ENCODE measurements at regions not wholly inside any gene's neighbourhood (a gene's known extent, or its start where the extent isn't known, plus 50 kb on each side); places are given as distances from the start of the nearest gene placed in this dataset.

DNA sequence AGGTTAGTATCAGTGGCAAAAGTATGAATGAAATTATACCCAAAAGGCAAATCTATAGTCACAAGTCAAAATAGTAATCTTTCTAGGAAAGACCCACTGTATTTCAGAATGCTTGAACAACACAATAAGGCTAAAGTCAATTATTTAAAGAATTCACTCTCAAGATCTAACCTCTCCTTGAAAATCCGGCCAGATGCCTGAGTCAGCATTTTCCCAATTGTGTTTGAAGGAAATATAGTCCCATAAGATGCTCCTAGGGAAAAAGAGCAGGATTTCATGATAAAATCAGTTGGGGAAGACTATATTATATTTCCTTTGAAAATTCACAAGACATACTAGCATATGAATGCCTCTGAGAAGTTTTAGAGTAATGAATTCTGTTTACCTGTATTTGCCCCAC lies 1075.0 kb downstream of the GRM8 start:
- H3K36me3 Mint-ChIP-seq: no peaks in the 10 kb centered on the region
- Histone ChIP-seq H3K4me3 (replicated peaks in 1 of 3; ENCODE audit: low read depth in 2 of 3, low read length in 3 of 3) (no peak overlapping the region), H4K20me1 (ENCODE audit: insufficient read depth, low read length) (no peaks in the 10 kb centered on the region), H2AFZ (ENCODE audit: insufficient read depth, low read depth, low read length, poor library complexity, severe bottlenecking) (no peak overlapping the region), H3K27ac (ENCODE audit: low read depth in 1 of 2, low read length in 2 of 2) (no peak overlapping the region), H3K27me3 (ENCODE audit: control insufficient read depth in 2 of 2, insufficient read depth in 2 of 2, low read length in 2 of 2) (no peaks in the 10 kb centered on the region), H3K36me3 (replicated peaks in 1 of 2; ENCODE audit: control insufficient read depth in 1 of 2, insufficient read depth in 2 of 2, low read length in 2 of 2) (no peaks in the 10 kb centered on the region), H3K9me3 (replicated peaks in 1 of 2; ENCODE audit: control insufficient read depth in 1 of 2, insufficient read depth in 1 of 2, low read length in 2 of 2) (peaks cover 0 to 11% of the 10 kb centered on the region in 2 donors), H3K4me1 (ENCODE audit: control insufficient read depth in 1 of 2, insufficient read depth in 2 of 2, low read length in 2 of 2) (no peaks in the 10 kb centered on the region), H3K79me2 (ENCODE audit: insufficient read depth, low read length) (no peaks in the 10 kb centered on the region), H3K4me2 (replicated peaks; ENCODE audit: extremely low read depth, low read length, poor library complexity, severe bottlenecking) (no peak overlapping the region), H3K9ac (ENCODE audit: insufficient read depth, low read length, poor library complexity, severe bottlenecking) (no peak overlapping the region)
- WGBS (ENCODE audit: insufficient coverage): no CpG with 5 or more reads among the region's 1 CpG
- TF ChIP-seq, protein P1, sequence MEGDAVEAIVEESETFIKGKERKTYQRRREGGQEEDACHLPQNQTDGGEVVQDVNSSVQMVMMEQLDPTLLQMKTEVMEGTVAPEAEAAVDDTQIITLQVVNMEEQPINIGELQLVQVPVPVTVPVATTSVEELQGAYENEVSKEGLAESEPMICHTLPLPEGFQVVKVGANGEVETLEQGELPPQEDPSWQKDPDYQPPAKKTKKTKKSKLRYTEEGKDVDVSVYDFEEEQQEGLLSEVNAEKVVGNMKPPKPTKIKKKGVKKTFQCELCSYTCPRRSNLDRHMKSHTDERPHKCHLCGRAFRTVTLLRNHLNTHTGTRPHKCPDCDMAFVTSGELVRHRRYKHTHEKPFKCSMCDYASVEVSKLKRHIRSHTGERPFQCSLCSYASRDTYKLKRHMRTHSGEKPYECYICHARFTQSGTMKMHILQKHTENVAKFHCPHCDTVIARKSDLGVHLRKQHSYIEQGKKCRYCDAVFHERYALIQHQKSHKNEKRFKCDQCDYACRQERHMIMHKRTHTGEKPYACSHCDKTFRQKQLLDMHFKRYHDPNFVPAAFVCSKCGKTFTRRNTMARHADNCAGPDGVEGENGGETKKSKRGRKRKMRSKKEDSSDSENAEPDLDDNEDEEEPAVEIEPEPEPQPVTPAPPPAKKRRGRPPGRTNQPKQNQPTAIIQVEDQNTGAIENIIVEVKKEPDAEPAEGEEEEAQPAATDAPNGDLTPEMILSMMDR (IDR thresholded peaks at IDR 0.05): no peak
- H3K27me3 Mint-ChIP-seq (ENCODE audit: low read depth in 3 of 3): no peaks in the 10 kb centered on the region
- H3K4me1 Mint-ChIP-seq: no peaks in the 10 kb centered on the region
- no peak overlapping the region for H3K27ac Mint-ChIP-seq
- intact Hi-C loops (cut with micrococcal nuclease): no loop called here
- no peak overlapping the region for H3K4me3 Mint-ChIP-seq
- H3K9me3 Mint-ChIP-seq: peaks cover 0 to 9% (median 4%) of the 10 kb centered on the region in 7 donors
- DNase-seq: no peak

DNA sequence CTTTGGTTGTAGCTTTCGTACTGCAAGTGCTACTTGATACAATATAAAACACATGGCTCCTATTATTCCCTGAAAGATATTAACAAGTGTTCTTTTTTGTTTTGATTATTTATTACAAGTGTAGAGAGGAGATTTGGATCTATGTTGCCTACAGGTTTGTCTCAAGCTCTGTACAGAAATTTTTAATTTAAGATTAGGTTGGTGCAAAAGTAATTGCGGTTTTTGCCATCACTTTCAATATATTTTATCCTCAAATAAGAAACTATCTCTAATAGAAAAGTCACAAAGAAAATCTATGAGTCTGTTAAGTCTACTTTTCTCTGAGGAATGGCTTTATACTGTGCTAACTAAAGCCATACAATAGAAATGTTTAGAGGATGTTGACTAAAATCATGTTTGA lies 1086.1 kb downstream of the GRM8 start:
- H2AFZ ChIP-seq (ENCODE audit: insufficient read depth, low read depth, low read length, poor library complexity, severe bottlenecking): no peak overlapping the region
- H3K4me3 Mint-ChIP-seq: no peak overlapping the region
- H3K4me1 Mint-ChIP-seq: no peaks in the 10 kb centered on the region
- H3K9me3 ChIP-seq (replicated peaks in 1 of 2; ENCODE audit: control insufficient read depth in 1 of 2, insufficient read depth in 1 of 2, low read length in 2 of 2): no peaks in the 10 kb centered on the region
- intact Hi-C loops (cut with micrococcal nuclease): no loop called here
- no peaks in the 10 kb centered on the region for H4K20me1 ChIP-seq (ENCODE audit: insufficient read depth, low read length)
- H3K4me3 ChIP-seq (replicated peaks in 1 of 3; ENCODE audit: low read depth in 2 of 3, low read length in 3 of 3): no peak overlapping the region
- H3K36me3 ChIP-seq (replicated peaks in 1 of 2; ENCODE audit: control insufficient read depth in 1 of 2, insufficient read depth in 2 of 2, low read length in 2 of 2): no peaks in the 10 kb centered on the region
- no peaks in the 10 kb centered on the region for H3K36me3 Mint-ChIP-seq
- no peaks in the 10 kb centered on the region for H3K4me1 ChIP-seq (ENCODE audit: control insufficient read depth in 1 of 2, insufficient read depth in 2 of 2, low read length in 2 of 2)
- no peak overlapping the region for H3K9ac ChIP-seq (ENCODE audit: insufficient read depth, low read length, poor library complexity, severe bottlenecking)
- no peaks in the 10 kb centered on the region for H3K27me3 ChIP-seq (ENCODE audit: control insufficient read depth in 2 of 2, insufficient read depth in 2 of 2, low read length in 2 of 2)
- no peak overlapping the region for H3K27ac Mint-ChIP-seq
- no peak overlapping the region for H3K27ac ChIP-seq (ENCODE audit: low read depth in 1 of 2, low read length in 2 of 2)
- H3K79me2 ChIP-seq (ENCODE audit: insufficient read depth, low read length): no peaks in the 10 kb centered on the region
- no CpG with 5 or more reads among the region's 2 CpGs for WGBS (ENCODE audit: insufficient coverage)
- peaks cover 0 to 6% (median 1%) of the 10 kb centered on the region in 7 donors for H3K9me3 Mint-ChIP-seq
- no peaks in the 10 kb centered on the region for H3K27me3 Mint-ChIP-seq (ENCODE audit: low read depth in 3 of 3)
- no peak overlapping the region for H3K4me2 ChIP-seq (replicated peaks; ENCODE audit: extremely low read depth, low read length, poor library complexity, severe bottlenecking)
- DNase-seq: no peak
- TF ChIP-seq, protein P1 (IDR thresholded peaks at IDR 0.05): no peak

All from CD14-positive monocyte (primary cell).